HG03460 (cell line): ENCODE measurements at regions not wholly inside any gene's neighbourhood (a gene's known extent, or its start where the extent isn't known, plus 50 kb on each side); places are given as distances from the start of the nearest gene placed in this dataset.
"Not testable (repeated sequence)": the region's sequence is repeated elsewhere in the genome, so short reads cannot be mapped to it uniquely, and the experiment has no call there.

Experiments used
- ATAC-seq: cut with Tn5 transposase; IDR thresholded peaks from one replicate; pipeline ENCODE4 v1.9.1; 2021; ENCODE audit not compliant: unreplicated experiment

- ATAC-seq: no peak
These were observed 820.5 kb downstream of the MCTP2 start for GRCh38 chr15:95051861-95052260.

- no peak for ATAC-seq
These were observed 828.1 kb downstream of the MCTP2 start for GRCh38 chr15:95059346-95059905.

- ATAC-seq: no peak
These were observed 837.5 kb downstream of the MCTP2 start for GRCh38 chr15:95068701-95069521.

- no peak for ATAC-seq
These were observed 844.7 kb downstream of the MCTP2 start for GRCh38 chr15:95075792-95076677.

- ATAC-seq: no peak
These were observed 845.3 kb downstream of the MCTP2 start for GRCh38 chr15:95076678-95076990.

GRCh38 chr15:95078003-95078402 is 846.6 kb downstream of the MCTP2 start:
- no peak for ATAC-seq

- not testable (repeated sequence) for ATAC-seq
These were observed 848.9 kb downstream of the MCTP2 start for GRCh38 chr15:95080228-95080627.

- no peak for ATAC-seq
These were observed 853.7 kb downstream of the MCTP2 start for GRCh38 chr15:95085056-95085455.

GRCh38 chr15:95086531-95087252 is 855.3 kb downstream of the MCTP2 start:
- no peak for ATAC-seq

- no peak for ATAC-seq
These were observed 855.9 kb downstream of the MCTP2 start for GRCh38 chr15:95087253-95087609.

GRCh38 chr15:95091444-95091843 is 860.1 kb downstream of the MCTP2 start:
- no peak for ATAC-seq

GRCh38 chr15:95095250-95095649 is 863.9 kb downstream of the MCTP2 start:
- no peak for ATAC-seq

- ATAC-seq: no peak
These were observed 865.3 kb downstream of the MCTP2 start for GRCh38 chr15:95096651-95097050.

- no peak for ATAC-seq
These were observed 866.0 kb downstream of the MCTP2 start for GRCh38 chr15:95097361-95097760.

- no peak for ATAC-seq
These were observed 873.9 kb downstream of the MCTP2 start for GRCh38 chr15:95105229-95105628.

GRCh38 chr15:95106801-95107200 is 875.4 kb downstream of the MCTP2 start:
- no peak for ATAC-seq

- ATAC-seq: no peak
These were observed 877.3 kb downstream of the MCTP2 start for GRCh38 chr15:95108673-95109072.

- no peak for ATAC-seq
These were observed 880.6 kb downstream of the MCTP2 start for GRCh38 chr15:95111969-95112368.

- ATAC-seq: no peak
These were observed 881.7 kb downstream of the MCTP2 start for GRCh38 chr15:95113041-95113440.

GRCh38 chr15:95119041-95119610 is 887.8 kb downstream of the MCTP2 start:
- ATAC-seq: no peak

GRCh38 chr15:95120595-95120994 is 889.2 kb downstream of the MCTP2 start:
- ATAC-seq: no peak
